GM23248 (cell line): ENCODE measurements at regions not wholly inside any gene's neighbourhood (a gene's known extent, or its start where the extent isn't known, plus 50 kb on each side); places are given as distances from the start of the nearest gene placed in this dataset.

Experiments
- DNase-seq: peaks from one replicate; pipeline ENCODE4 v3.0.0-alpha.2; 2015
- H2AFZ ChIP-seq: fragments of 200-600 bp; sonication (generic); 2 replicates; pipeline ENCODE4 v1.6.1; 2016; ENCODE audit warnings: antibody characterized with exemption
- H3F3A ChIP-seq: fragments of 200-600 bp; sonication (generic); 2 replicates; pipeline ENCODE4 v1.6.1; 2016; ENCODE audit warnings: mild to moderate bottlenecking, antibody characterized with exemption, mixed run types; ENCODE audit not compliant: insufficient read depth
- H3K27ac ChIP-seq: fragments of 200-600 bp; sonication (generic); 2 replicates; pipeline ENCODE4 v1.5.1; 2016; ENCODE audit warnings: mild to moderate bottlenecking
- H3K27me3 ChIP-seq: fragments of 200-600 bp; sonication (generic); replicated peaks from 2 replicates; pipeline ENCODE4 v1.6.1; 2016; ENCODE audit warnings: mild to moderate bottlenecking; ENCODE audit not compliant: insufficient read depth
- H3K36me3 ChIP-seq: fragments of 200-600 bp; sonication (generic); 2 replicates; pipeline ENCODE4 v1.6.1; 2016; ENCODE audit warnings: low read depth, mild to moderate bottlenecking
- H3K4me1 ChIP-seq: fragments of 200-600 bp; sonication (generic); 2 replicates; pipeline ENCODE4 v1.6.1; 2016; ENCODE audit warnings: mild to moderate bottlenecking; ENCODE audit not compliant: insufficient read depth
- H3K4me2 ChIP-seq: fragments of 200-600 bp; sonication (generic); one replicate; pipeline ENCODE4 v1.6.1; 2016; ENCODE audit warnings: mild to moderate bottlenecking; ENCODE audit not compliant: unreplicated experiment
- H3K4me3 ChIP-seq: fragments of 200-600 bp; sonication (generic); 2 replicates; pipeline ENCODE4 v1.5.1; 2016; ENCODE audit warnings: mild to moderate bottlenecking
- H3K79me2 ChIP-seq: fragments of 200-600 bp; sonication (generic); 2 replicates; pipeline ENCODE4 v1.6.1; 2016; ENCODE audit warnings: mild to moderate bottlenecking; ENCODE audit not compliant: insufficient read depth
- H3K9ac ChIP-seq: fragments of 200-600 bp; sonication (generic); 2 replicates; pipeline ENCODE4 v1.6.1; 2016; ENCODE audit warnings: mild to moderate bottlenecking
- H3K9me2 ChIP-seq: fragments of 200-600 bp; sonication (generic); 2 replicates; pipeline ENCODE4 v1.6.1; 2016; ENCODE audit warnings: mixed run types, mild to moderate bottlenecking, moderate library complexity; ENCODE audit not compliant: insufficient read depth
- H3K9me3 ChIP-seq: fragments of 200-600 bp; sonication (generic); one replicate; pipeline ENCODE4 v1.6.1; 2017; ENCODE audit warnings: low read depth
- H4K20me1 ChIP-seq: fragments of 200-600 bp; sonication (generic); 2 replicates; pipeline ENCODE4 v1.6.0; 2016; ENCODE audit not compliant: insufficient read depth
- EZH2 ChIP-seq: fragments of 200-600 bp; sonication (generic); IDR thresholded peaks from 2 replicates; pipeline ENCODE4 v1.6.1; 2018; ENCODE audit warnings: antibody characterized with exemption, mild to moderate bottlenecking; ENCODE audit not compliant: insufficient read depth, poor library complexity, severe bottlenecking
- EZH2phosphoT487 ChIP-seq: fragments of 200-600 bp; sonication (generic); IDR thresholded peaks from 2 replicates; pipeline ENCODE4 v1.6.1; 2018; ENCODE audit warnings: antibody characterized with exemption, moderate library complexity, mild to moderate bottlenecking, low read depth; ENCODE audit not compliant: insufficient read depth
- WGBS, 2 experiments: methylation state at CpG; one replicate each; pipeline ENCODE4 v1.1.6; 2015 to 2017; ENCODE audit warnings: low lambda C conversion rate in 2 of 2, low coverage in 1 of 2; ENCODE audit errors: missing lambda C conversion rate in 2 of 2; 5-methylcytosine and 5-hydroxymethylcytosine counted together
- in situ Hi-C: fragments of 300-500 bp; cut with MboI; formaldehyde crosslinking; loops from 2 replicates; pipeline ENCODE4 v1.15.0; 2020

GRCh38 chr11:104594228-104594958 lies 303.9 kb downstream of the CASP12 start:
- no peak overlapping the region for H3K4me2 ChIP-seq
- no peak overlapping the region for H3K4me3 ChIP-seq
- no peak overlapping the region for H3K9ac ChIP-seq
- no peaks in the 10 kb centered on the region for H3K9me3 ChIP-seq
- H4K20me1 ChIP-seq, result no peaks in the 10 kb centered on the region
- no peaks in the 10 kb centered on the region for H3K27me3 ChIP-seq
- WGBS, 2 experiments, result 51 to 54% methylated on average over 2 of the region's 2 CpGs
- no peak overlapping the region for H3K27ac ChIP-seq
- H3K9me2 ChIP-seq, result no peaks in the 10 kb centered on the region
- no peak overlapping the region for H2AFZ ChIP-seq
- no peak for TF ChIP-seq EZH2phosphoT487
- no peak for TF ChIP-seq EZH2
- no peaks in the 10 kb centered on the region for H3K36me3 ChIP-seq
- in situ Hi-C loops, result no loop called here
- no peaks in the 10 kb centered on the region for H3K4me1 ChIP-seq
- no peaks in the 10 kb centered on the region for H3K79me2 ChIP-seq
- H3F3A ChIP-seq, result no peaks in the 10 kb centered on the region
- peak; percentile 18 for DNase-seq

DNA sequence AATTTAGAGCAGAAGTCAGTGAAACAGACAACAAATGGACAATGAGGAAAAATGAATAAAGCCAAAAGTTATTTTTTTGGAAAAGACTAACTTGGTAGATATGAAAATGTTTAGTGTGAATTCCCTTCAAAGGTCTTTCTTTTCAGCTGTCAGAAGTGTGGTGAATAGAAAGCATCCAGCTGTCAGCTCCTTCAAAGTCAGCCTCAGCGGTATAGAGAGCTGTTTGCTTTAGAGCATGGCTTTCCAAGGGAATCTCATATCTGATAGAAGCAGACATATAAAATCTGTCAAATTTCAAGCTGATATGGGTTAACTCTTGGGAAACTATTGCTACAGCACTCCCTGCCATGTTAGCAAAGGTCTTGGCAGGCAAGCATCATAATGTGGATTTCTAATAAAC lies 309.3 kb downstream of the CASP12 start:
- H3K79me2 ChIP-seq, result no peaks in the 10 kb centered on the region
- H3K4me3 ChIP-seq, result no peak overlapping the region
- H3K27me3 ChIP-seq, result no peaks in the 10 kb centered on the region
- no peak for DNase-seq
- no peak overlapping the region for H3K27ac ChIP-seq
- H3K36me3 ChIP-seq, result no peaks in the 10 kb centered on the region
- no peaks in the 10 kb centered on the region for H4K20me1 ChIP-seq
- no peaks in the 10 kb centered on the region for H3K9me2 ChIP-seq
- H3K4me2 ChIP-seq, result no peak overlapping the region
- no peak for TF ChIP-seq EZH2
- no peak for TF ChIP-seq EZH2phosphoT487
- in situ Hi-C loops, result no loop called here
- no peaks in the 10 kb centered on the region for H3K9me3 ChIP-seq
- no peak overlapping the region for H3K9ac ChIP-seq
- H3K4me1 ChIP-seq, result no peaks in the 10 kb centered on the region
- 41 to 76% methylated on average over 1 of the region's 1 CpG for WGBS, 2 experiments
- H3F3A ChIP-seq, result no peaks in the 10 kb centered on the region
- H2AFZ ChIP-seq, result no peak overlapping the region

DNA sequence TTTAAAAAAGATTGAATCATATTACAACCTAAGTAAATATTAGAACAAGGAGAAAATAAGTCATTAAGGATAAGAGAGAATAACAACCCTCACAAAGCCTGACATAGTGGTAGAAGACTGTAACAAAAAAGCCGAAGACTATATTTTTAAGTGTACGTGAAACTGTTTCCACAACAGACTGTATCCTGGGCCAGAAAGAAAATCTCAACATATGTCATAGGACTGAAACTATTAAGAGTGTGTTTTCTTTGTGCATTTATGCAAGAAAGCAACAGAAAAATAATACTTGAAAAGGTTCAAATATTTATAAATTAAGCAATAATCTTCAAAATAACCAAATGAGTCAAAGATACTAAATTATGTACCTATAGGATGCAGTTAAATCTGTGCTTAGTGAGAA lies 309.8 kb downstream of the CASP12 start:
- Histone ChIP-seq H3K4me3 (no peak overlapping the region), H3K9me3 (no peaks in the 10 kb centered on the region), H3K27me3 (no peaks in the 10 kb centered on the region), H2AFZ (no peak overlapping the region), H3K4me1 (no peaks in the 10 kb centered on the region), H3K27ac (no peak overlapping the region), H3F3A (no peaks in the 10 kb centered on the region), H3K9ac (no peak overlapping the region), H3K79me2 (no peaks in the 10 kb centered on the region), H4K20me1 (no peaks in the 10 kb centered on the region), H3K9me2 (no peaks in the 10 kb centered on the region), H3K4me2 (no peak overlapping the region), H3K36me3 (no peaks in the 10 kb centered on the region)
- DNase-seq, result no peak
- 65 to 76% methylated on average over 2 of the region's 2 CpGs for WGBS, 2 experiments
- in situ Hi-C loops, result no loop called here
- TF ChIP-seq EZH2phosphoT487 (no peak), EZH2 (no peak)

- H2AFZ ChIP-seq, result no peak overlapping the region
- no peaks in the 10 kb centered on the region for H3K9me3 ChIP-seq
- in situ Hi-C loops, result no loop called here
Observed at GRCh38 chr11:104584823-104585222, 313.4 kb downstream of the CASP12 start.

GRCh38 chr11:104583857-104584256 lies 314.4 kb downstream of the CASP12 start:
- peak; percentile 2 for DNase-seq
- Histone ChIP-seq H3K9me3 (no peaks in the 10 kb centered on the region), H3F3A (no peaks in the 10 kb centered on the region), H3K4me1 (no peaks in the 10 kb centered on the region), H3K4me2 (no peak overlapping the region), H3K9ac (no peak overlapping the region), H3K27ac (no peak overlapping the region), H3K36me3 (no peaks in the 10 kb centered on the region), H3K79me2 (no peaks in the 10 kb centered on the region), H4K20me1 (no peaks in the 10 kb centered on the region), H3K27me3 (no peaks in the 10 kb centered on the region), H3K4me3 (peak overlapping the region; percentile 23; the same call in 1 of the 2 replicates), H3K9me2 (no peaks in the 10 kb centered on the region), H2AFZ (peak overlapping the region; percentile 46)
- TF ChIP-seq EZH2 (no peak), EZH2phosphoT487 (no peak)
- in situ Hi-C loops, result no loop called here
- WGBS, 2 experiments, result 6 to 10% methylated on average over 10 of the region's 10 CpGs

More at GRCh38 chr11:104584823-104585222, 313.4 kb downstream of the CASP12 start:
- TF ChIP-seq EZH2, result no peak
- no peak for TF ChIP-seq EZH2phosphoT487
- no peak overlapping the region for H3K27ac ChIP-seq
- H3K9ac ChIP-seq, result no peak overlapping the region
- no peaks in the 10 kb centered on the region for H3K4me1 ChIP-seq
- H3K9me2 ChIP-seq, result no peaks in the 10 kb centered on the region
- H3K4me2 ChIP-seq, result no peak overlapping the region
- no peaks in the 10 kb centered on the region for H4K20me1 ChIP-seq
- 60 to 67% methylated on average over 2 of the region's 2 CpGs for WGBS, 2 experiments
- H3F3A ChIP-seq, result no peaks in the 10 kb centered on the region
- H3K36me3 ChIP-seq, result no peaks in the 10 kb centered on the region
- no peak for DNase-seq
- H3K4me3 ChIP-seq, result no peak overlapping the region
- no peaks in the 10 kb centered on the region for H3K27me3 ChIP-seq
- H3K79me2 ChIP-seq, result no peaks in the 10 kb centered on the region
